HuH-7.5 (cell line): ENCODE measurements at regions not wholly inside any gene's neighbourhood (a gene's known extent, or its start where the extent isn't known, plus 50 kb on each side); places are given as distances from the start of the nearest gene placed in this dataset.
"Not testable (repeated sequence)": the region's sequence is repeated elsewhere in the genome, so short reads cannot be mapped to it uniquely, and the experiment has no call there.

Experiments used
- DNase-seq: peaks from one replicate; pipeline ENCODE4 v3.0.0; 2011; ENCODE audit warnings: low spot score

- DNase-seq, result no peak
Observed at GRCh38 chr2:167792126-167792525, 455.3 kb downstream of the STK39 start.

GRCh38 chr2:167790781-167791450 is 456.5 kb downstream of the STK39 start:
- DNase-seq, result no peak

GRCh38 chr2:167790189-167790588 is 457.2 kb downstream of the STK39 start:
- DNase-seq, result no peak

- DNase-seq, result no peak
Observed at GRCh38 chr2:167787562-167787961, 459.8 kb downstream of the STK39 start.

- peak; percentile 33 for DNase-seq
Observed at GRCh38 chr2:167787021-167787420, 460.4 kb downstream of the STK39 start.

- DNase-seq, result no peak
Observed at GRCh38 chr2:167785606-167786216, 461.7 kb downstream of the STK39 start.

- no peak for DNase-seq
Observed at GRCh38 chr2:167784084-167784425, 463.3 kb downstream of the STK39 start.

GRCh38 chr2:167783261-167784083 is 463.9 kb downstream of the STK39 start:
- DNase-seq, result no peak

GRCh38 chr2:167781629-167782028 is 465.8 kb downstream of the STK39 start:
- not testable (repeated sequence) for DNase-seq

- DNase-seq, result no peak
Observed at GRCh38 chr2:167776359-167776758, 471.0 kb downstream of the STK39 start.

- no peak for DNase-seq
Observed at GRCh38 chr2:167771628-167772027, 475.8 kb downstream of the STK39 start.

GRCh38 chr2:167769020-167769419 is 478.4 kb downstream of the STK39 start:
- no peak for DNase-seq

- no peak for DNase-seq
Observed at GRCh38 chr2:167767830-167768229, 479.6 kb downstream of the STK39 start.

GRCh38 chr2:167764772-167765341 is 482.5 kb downstream of the STK39 start:
- DNase-seq, result no peak

- DNase-seq, result no peak
Observed at GRCh38 chr2:167761465-167762136, 485.8 kb downstream of the STK39 start.

GRCh38 chr2:167759531-167759930 is 487.9 kb downstream of the STK39 start:
- no peak for DNase-seq

- DNase-seq, result no peak
Observed at GRCh38 chr2:167758292-167758691, 489.1 kb downstream of the STK39 start.

GRCh38 chr2:167756446-167756845 is 490.9 kb downstream of the STK39 start:
- no peak for DNase-seq

- DNase-seq, result no peak
Observed at GRCh38 chr2:167753142-167753541, 494.3 kb downstream of the STK39 start.

- no peak for DNase-seq
Observed at GRCh38 chr2:167752734-167753133, 494.7 kb downstream of the STK39 start.

GRCh38 chr2:167750675-167751074 is 496.7 kb downstream of the STK39 start:
- DNase-seq, result no peak

- DNase-seq, result no peak
Observed at GRCh38 chr2:167749660-167750059, 497.7 kb downstream of the STK39 start.
